HG02798 (cell line): ENCODE measurements at regions not wholly inside any gene's neighbourhood (a gene's known extent, or its start where the extent isn't known, plus 50 kb on each side); places are given as distances from the start of the nearest gene placed in this dataset.

Experiments used
- ATAC-seq: cut with Tn5 transposase; IDR thresholded peaks from one replicate; pipeline ENCODE4 v1.9.1; 2021; ENCODE audit warnings: mild to moderate bottlenecking; ENCODE audit not compliant: unreplicated experiment, poor library complexity

- no peak for ATAC-seq
These were observed 284.5 kb downstream of the KCNRG start for GRCh38 chr13:50299546-50300249.

GRCh38 chr13:50303963-50304721 lies 288.9 kb downstream of the KCNRG start:
- no peak for ATAC-seq

- ATAC-seq, result no peak
These were observed 290.9 kb downstream of the KCNRG start for GRCh38 chr13:50306156-50306555.

GRCh38 chr13:50309318-50309717 lies 294.1 kb downstream of the KCNRG start:
- ATAC-seq, result no peak

- no peak for ATAC-seq
These were observed 294.8 kb downstream of the KCNRG start for GRCh38 chr13:50309882-50310594.

- no peak for ATAC-seq
These were observed 295.5 kb downstream of the KCNRG start for GRCh38 chr13:50310734-50311133.

- no peak for ATAC-seq
These were observed 303.6 kb downstream of the KCNRG start for GRCh38 chr13:50318887-50319286.

- ATAC-seq, result no peak
These were observed 304.5 kb downstream of the KCNRG start for GRCh38 chr13:50319635-50320255.

GRCh38 chr13:50320271-50320862 lies 305.1 kb downstream of the KCNRG start:
- no peak for ATAC-seq

- no peak for ATAC-seq
These were observed 306.8 kb downstream of the KCNRG start for GRCh38 chr13:50322006-50322405.

GRCh38 chr13:50323440-50324065 lies 308.3 kb downstream of the KCNRG start:
- ATAC-seq, result no peak

GRCh38 chr13:50326271-50326670 lies 311.0 kb downstream of the KCNRG start:
- no peak for ATAC-seq

- no peak for ATAC-seq
These were observed 311.6 kb downstream of the KCNRG start for GRCh38 chr13:50326811-50327210.

- no peak for ATAC-seq
These were observed 319.0 kb downstream of the KCNRG start for GRCh38 chr13:50334115-50334778.

GRCh38 chr13:50334944-50335343 lies 319.7 kb downstream of the KCNRG start:
- no peak for ATAC-seq

GRCh38 chr13:50339271-50339670 lies 324.0 kb downstream of the KCNRG start:
- no peak for ATAC-seq

GRCh38 chr13:50340146-50340545 lies 324.9 kb downstream of the KCNRG start:
- ATAC-seq, result no peak

GRCh38 chr13:50340551-50341287 lies 325.5 kb downstream of the KCNRG start:
- no peak for ATAC-seq

- ATAC-seq, result no peak
These were observed 326.3 kb downstream of the KCNRG start for GRCh38 chr13:50341526-50341925.
